ENCODE measurements at regions not wholly inside any gene's neighbourhood (a gene's known extent, or its start where the extent isn't known, plus 50 kb on each side); places are given as distances from the start of the nearest gene placed in this dataset.

DNA sequence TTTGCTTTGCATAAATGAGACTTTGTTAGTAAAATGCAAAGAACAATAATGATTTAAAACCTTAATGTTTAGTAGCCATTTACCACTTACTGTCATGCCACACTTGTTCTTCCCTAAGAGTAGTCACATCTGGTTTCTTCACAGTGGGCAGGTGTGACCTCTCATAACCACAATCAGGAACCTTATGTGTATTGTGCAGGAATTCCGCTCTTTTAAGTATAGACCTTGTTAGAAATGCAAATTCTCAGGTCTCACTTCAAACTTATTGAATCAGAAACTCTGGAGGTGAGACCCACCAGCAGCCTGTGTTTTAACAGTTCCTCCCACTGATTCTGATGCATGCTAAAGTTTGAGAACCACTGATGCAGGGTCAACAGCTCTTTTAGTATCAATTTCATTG is 518.8 kb upstream of the MEX3C start:
- no peak overlapping the region for H3K4me3 ChIP-seq
- H3K9me3 ChIP-seq = peaks cover 6% of the 10 kb centered on the region
- ATAC-seq = no peak
- intact Hi-C loops (cut with DNase I) = no loop called here
- H3K27me3 ChIP-seq (ENCODE audit: low read depth) = no peaks in the 10 kb centered on the region
- no peak for DNase-seq
- no peaks in the 10 kb centered on the region for H3K4me1 ChIP-seq
- H3K27ac ChIP-seq = no peak overlapping the region
- no peaks in the 10 kb centered on the region for H3K36me3 ChIP-seq
- TF ChIP-seq, protein P1, sequence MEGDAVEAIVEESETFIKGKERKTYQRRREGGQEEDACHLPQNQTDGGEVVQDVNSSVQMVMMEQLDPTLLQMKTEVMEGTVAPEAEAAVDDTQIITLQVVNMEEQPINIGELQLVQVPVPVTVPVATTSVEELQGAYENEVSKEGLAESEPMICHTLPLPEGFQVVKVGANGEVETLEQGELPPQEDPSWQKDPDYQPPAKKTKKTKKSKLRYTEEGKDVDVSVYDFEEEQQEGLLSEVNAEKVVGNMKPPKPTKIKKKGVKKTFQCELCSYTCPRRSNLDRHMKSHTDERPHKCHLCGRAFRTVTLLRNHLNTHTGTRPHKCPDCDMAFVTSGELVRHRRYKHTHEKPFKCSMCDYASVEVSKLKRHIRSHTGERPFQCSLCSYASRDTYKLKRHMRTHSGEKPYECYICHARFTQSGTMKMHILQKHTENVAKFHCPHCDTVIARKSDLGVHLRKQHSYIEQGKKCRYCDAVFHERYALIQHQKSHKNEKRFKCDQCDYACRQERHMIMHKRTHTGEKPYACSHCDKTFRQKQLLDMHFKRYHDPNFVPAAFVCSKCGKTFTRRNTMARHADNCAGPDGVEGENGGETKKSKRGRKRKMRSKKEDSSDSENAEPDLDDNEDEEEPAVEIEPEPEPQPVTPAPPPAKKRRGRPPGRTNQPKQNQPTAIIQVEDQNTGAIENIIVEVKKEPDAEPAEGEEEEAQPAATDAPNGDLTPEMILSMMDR (IDR thresholded peaks at IDR 0.05) = no peak

DNA sequence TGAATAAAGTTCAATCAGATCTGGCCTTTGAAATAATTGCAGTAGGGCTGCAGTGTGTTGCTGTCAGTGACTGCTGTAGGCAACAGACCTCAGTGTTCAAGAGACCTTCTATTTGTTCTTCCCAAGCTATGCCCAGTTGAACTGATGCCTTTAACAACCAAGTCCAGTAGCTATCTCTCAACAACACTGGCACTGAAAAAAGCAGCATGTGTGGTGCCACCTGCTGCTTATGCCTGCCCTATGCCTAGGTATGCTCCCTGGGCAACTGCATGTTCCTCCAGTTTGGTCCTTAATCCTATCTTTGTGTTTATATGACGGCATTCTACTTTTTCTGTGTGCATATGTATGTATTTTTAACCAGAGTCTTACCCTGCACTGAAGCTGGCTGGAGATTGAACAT is 523.9 kb upstream of the MEX3C start:
- no peak overlapping the region for H3K4me3 ChIP-seq
- no peaks in the 10 kb centered on the region for H3K27me3 ChIP-seq (ENCODE audit: low read depth)
- TF ChIP-seq, protein P1 (IDR thresholded peaks at IDR 0.05) = no peak
- DNase-seq (no peak), ATAC-seq (no peak)
- H3K36me3 ChIP-seq = no peaks in the 10 kb centered on the region
- no peaks in the 10 kb centered on the region for H3K9me3 ChIP-seq
- no peaks in the 10 kb centered on the region for H3K4me1 ChIP-seq
- H3K27ac ChIP-seq = no peak overlapping the region
- intact Hi-C loops (cut with DNase I) = no loop called here

DNA sequence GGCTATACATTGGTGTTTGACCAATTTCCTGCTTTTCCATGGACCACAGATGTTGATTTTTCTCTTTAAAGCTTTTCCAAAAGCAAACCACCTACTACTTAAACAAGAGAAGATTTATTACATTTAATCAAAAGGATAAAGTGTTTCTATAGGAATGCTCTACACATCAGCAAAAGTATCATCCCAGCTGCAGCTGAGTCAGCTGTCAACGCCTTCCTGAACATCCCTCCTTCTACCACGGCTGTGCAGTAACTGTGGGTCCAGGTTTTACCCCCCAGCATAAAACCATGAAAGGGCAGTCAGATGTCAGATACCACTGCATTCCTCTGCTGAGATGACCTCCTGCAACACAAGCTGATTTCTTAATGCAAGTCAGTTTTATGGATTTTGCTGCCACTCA is 524.5 kb upstream of the MEX3C start:
- Histone ChIP-seq H3K4me1 (no peaks in the 10 kb centered on the region), H3K4me3 (no peak overlapping the region), H3K27ac (no peak overlapping the region), H3K36me3 (no peaks in the 10 kb centered on the region), H3K9me3 (no peaks in the 10 kb centered on the region), H3K27me3 (ENCODE audit: low read depth) (no peaks in the 10 kb centered on the region)
- TF ChIP-seq, protein P1 (IDR thresholded peaks at IDR 0.05) = no peak
- intact Hi-C loops (cut with DNase I) = no loop called here
- no peak for ATAC-seq
- no peak for DNase-seq

DNA sequence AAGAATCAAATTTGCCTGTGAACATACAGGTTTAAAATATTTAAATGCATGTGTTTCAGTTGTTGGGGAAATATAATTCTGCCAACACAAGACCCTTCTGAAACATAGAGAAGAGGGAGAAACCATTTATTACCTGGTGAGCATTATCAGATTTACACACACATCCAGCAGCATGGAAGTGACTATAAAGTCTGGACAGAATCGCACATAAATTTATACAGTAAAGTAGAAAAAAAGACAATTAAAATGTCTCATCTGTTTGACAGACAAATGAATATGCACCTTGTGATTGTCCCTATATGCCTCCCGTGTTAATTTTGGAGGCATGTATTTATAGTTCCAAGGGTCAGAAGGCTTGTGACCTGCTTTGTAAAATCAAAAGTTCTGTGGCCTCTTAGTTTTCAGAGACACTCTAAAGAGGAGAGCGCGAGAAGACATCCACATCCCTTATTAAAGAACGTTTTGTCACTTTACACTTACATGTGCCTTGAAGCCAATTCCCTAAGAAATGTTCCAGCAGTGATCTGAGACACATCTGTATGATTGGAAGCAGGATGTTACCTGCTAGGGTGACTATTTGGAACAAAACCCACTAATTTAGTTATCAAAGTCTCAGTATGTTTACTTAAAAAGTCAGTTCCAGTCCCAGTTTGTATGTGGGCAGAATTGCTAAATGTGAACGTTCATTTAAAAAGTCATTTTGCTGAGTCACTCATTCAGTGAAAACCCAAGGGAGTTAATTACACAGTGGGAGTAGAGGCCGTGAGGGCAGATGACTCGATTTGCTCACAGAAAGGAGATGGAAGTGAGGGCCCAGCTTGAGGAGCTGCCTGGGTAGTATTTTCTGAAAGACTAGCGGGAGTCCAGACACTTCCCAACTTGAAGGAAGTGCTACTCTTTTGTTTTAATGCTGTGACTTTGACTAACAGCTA is 527.6 kb upstream of the MEX3C start:
- no peaks in the 10 kb centered on the region for H3K4me1 ChIP-seq
- TF ChIP-seq, protein P1 (IDR thresholded peaks at IDR 0.05) = no peak
- H3K27me3 ChIP-seq (ENCODE audit: low read depth) = no peaks in the 10 kb centered on the region
- DNase-seq = no peak
- H3K27ac ChIP-seq = no peak overlapping the region
- no peaks in the 10 kb centered on the region for H3K36me3 ChIP-seq
- no peak for ATAC-seq
- intact Hi-C loops (cut with DNase I) = no loop called here
- no peaks in the 10 kb centered on the region for H3K9me3 ChIP-seq
- H3K4me3 ChIP-seq = no peak overlapping the region

DNA sequence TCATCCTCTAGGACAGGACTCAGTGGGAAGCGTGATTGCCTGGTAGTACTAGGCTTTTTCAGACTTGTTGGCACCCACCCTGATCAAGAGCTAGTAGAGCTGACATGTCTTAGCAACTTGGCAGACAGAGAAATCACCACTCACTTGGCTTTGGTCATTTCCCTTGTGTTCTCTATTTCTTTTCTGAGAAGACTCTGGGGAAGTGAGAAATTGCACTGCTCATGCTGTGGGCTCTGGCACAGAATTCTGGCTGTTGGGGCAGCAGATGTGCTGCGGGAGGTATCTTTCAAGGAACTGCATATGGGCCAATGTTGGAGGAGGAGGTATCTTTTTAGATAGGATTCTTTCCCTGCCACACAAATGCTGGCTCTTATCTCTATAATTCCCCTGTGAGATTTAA is 529.1 kb upstream of the MEX3C start:
- DNase-seq = no peak
- H3K4me3 ChIP-seq = no peak overlapping the region
- no peaks in the 10 kb centered on the region for H3K9me3 ChIP-seq
- no peaks in the 10 kb centered on the region for H3K36me3 ChIP-seq
- intact Hi-C loops (cut with DNase I) = no loop called here
- no peaks in the 10 kb centered on the region for H3K27me3 ChIP-seq (ENCODE audit: low read depth)
- TF ChIP-seq, protein P1 (IDR thresholded peaks at IDR 0.05) = no peak
- ATAC-seq = no peak
- no peak overlapping the region for H3K27ac ChIP-seq
- no peaks in the 10 kb centered on the region for H3K4me1 ChIP-seq

All from lower lobe of right lung (tissue), 2 donors.